AG04449 (cell line): ENCODE measurements at regions not wholly inside any gene's neighbourhood (a gene's known extent, or its start where the extent isn't known, plus 50 kb on each side); places are given as distances from the start of the nearest gene placed in this dataset.

Source experiments
- CTCF ChIA-PET: fragments of 350-600 bp; formaldehyde crosslinking; extraction: SDS; loops from one replicate; lab custom pipeline; 2021; ENCODE audit warnings: antibody characterized with exemption; lab: Yijun Ruan, JAX
- POLR2A ChIA-PET: fragments of 400-600, 350-600 bp; formaldehyde crosslinking; extraction: SDS; loops from one replicate; lab custom pipeline; 2020; ENCODE audit warnings: antibody characterized with exemption, inconsistent platforms; lab: Yijun Ruan, JAX
- DNase-seq: peaks from one replicate; pipeline ENCODE4 v3.0.0-alpha.2; 2010; ENCODE audit warnings: low read depth, low spot score
- H3K4me3 ChIP-seq: 2 replicates; pipeline ENCODE4 v1.5.1; 2011; ENCODE audit warnings: low read depth, mild to moderate bottlenecking, control low read depth, low read length
- CTCF ChIP-seq: IDR thresholded peaks from one replicate; pipeline ENCODE4 v1.5.1; 2011; ENCODE audit warnings: mild to moderate bottlenecking, moderate library complexity, low read length, control low read depth, inconsistent platforms; ENCODE audit not compliant: insufficient read depth; ENCODE audit errors: missing control alignments

GRCh38 chr2:11022591-11023273 lies 111.0 kb downstream of the KCNF1 start:
- ChIA-PET POLR2A (no interaction called here), CTCF (no interaction called here)
- TF ChIP-seq CTCF = no peak
- DNase-seq = no peak
- no peak overlapping the region for H3K4me3 ChIP-seq

GRCh38 chr2:11023326-11024258 lies 111.9 kb downstream of the KCNF1 start:
- no peak for DNase-seq
- H3K4me3 ChIP-seq = no peak overlapping the region
- ChIA-PET POLR2A (no interaction called here), CTCF (interaction anchor here (0.9 kb wide), 1 partner anchor 108 kb away, joined by 3 read pairs; no protein-coding TSS in a partner anchor)
- TF ChIP-seq CTCF = no peak

GRCh38 chr2:11024259-11024645 lies 112.5 kb downstream of the KCNF1 start:
- CTCF ChIA-PET = no interaction called here
- H3K4me3 ChIP-seq = no peak overlapping the region
- DNase-seq = no peak
- no peak for TF ChIP-seq CTCF
- POLR2A ChIA-PET = no interaction called here

- CTCF ChIA-PET = no interaction called here
- POLR2A ChIA-PET = no interaction called here
- no peak for TF ChIP-seq CTCF
Observed at GRCh38 chr2:11024687-11025086, 113.0 kb downstream of the KCNF1 start.

GRCh38 chr2:11026286-11026921 lies 114.7 kb downstream of the KCNF1 start:
- TF ChIP-seq CTCF = no peak
- CTCF ChIA-PET = no interaction called here
- POLR2A ChIA-PET = no interaction called here

More at GRCh38 chr2:11024687-11025086, 113.0 kb downstream of the KCNF1 start:
- DNase-seq = no peak
- H3K4me3 ChIP-seq = no peak overlapping the region

GRCh38 chr2:11027195-11027594 lies 115.5 kb downstream of the KCNF1 start:
- no peak overlapping the region for H3K4me3 ChIP-seq
- no peak for DNase-seq
- ChIA-PET POLR2A (no interaction called here), CTCF (no interaction called here)
- no peak for TF ChIP-seq CTCF

More at GRCh38 chr2:11026286-11026921, 114.7 kb downstream of the KCNF1 start:
- DNase-seq = no peak
- H3K4me3 ChIP-seq = no peak overlapping the region
